Fibroblast of lung (primary cell): ENCODE measurements at regions not wholly inside any gene's neighbourhood (a gene's known extent, or its start where the extent isn't known, plus 50 kb on each side); places are given as distances from the start of the nearest gene placed in this dataset.

Source experiments
- DNase-seq, 2 donors: peaks; one replicate each; pipeline versions ENCODE4 v3.0.0 to v3.0.0-alpha.2; 2010; ENCODE audit warnings: low read depth in 2 of 2
- H2AFZ ChIP-seq: 2 replicates; pipeline ENCODE4 v1.5.1; 2012; ENCODE audit warnings: low read length, control low read depth, inconsistent platforms
- H3K27ac ChIP-seq: 2 replicates; pipeline ENCODE4 v1.5.1; 2011; ENCODE audit warnings: low read length, control low read depth; ENCODE audit not compliant: insufficient read depth
- H3K27me3 ChIP-seq: 2 replicates; pipeline ENCODE4 v1.5.1; 2011; ENCODE audit warnings: mild to moderate bottlenecking, low read length; ENCODE audit not compliant: control insufficient read depth, insufficient read depth
- H3K36me3 ChIP-seq: 2 replicates; pipeline ENCODE4 v1.5.1; 2011; ENCODE audit warnings: low read length; ENCODE audit not compliant: control insufficient read depth, insufficient read depth
- H3K4me1 ChIP-seq: 2 replicates; pipeline ENCODE4 v1.5.1; 2011; ENCODE audit warnings: low read length; ENCODE audit not compliant: control insufficient read depth, insufficient read depth; ENCODE audit errors: extremely low read depth
- H3K4me2 ChIP-seq: 2 replicates; pipeline ENCODE4 v1.5.1; 2011; ENCODE audit warnings: low read length, control low read depth; ENCODE audit not compliant: insufficient read depth; ENCODE audit errors: extremely low read depth
- H3K4me3 ChIP-seq, 4 experiments: fragments of 200-600 bp in 1 of 4; sonication (generic) in 1 of 4; replicated peaks in 1 of 4; 2 replicates each; pipeline ENCODE4 v1.5.1; 2011 to 2016; ENCODE audit warnings: low read length in 4 of 4, low read depth in 3 of 4, mild to moderate bottlenecking in 3 of 4, control low read depth in 2 of 4, inconsistent platforms in 1 of 4, mixed read lengths in 1 of 4; ENCODE audit not compliant: insufficient read depth in 1 of 4; ENCODE audit errors: control extremely low read depth in 1 of 4
- H3K79me2 ChIP-seq: 2 replicates; pipeline ENCODE4 v1.5.1; 2012; ENCODE audit warnings: mild to moderate bottlenecking, low read length, inconsistent platforms; ENCODE audit not compliant: control insufficient read depth, insufficient read depth
- H3K9ac ChIP-seq: 2 replicates; pipeline ENCODE4 v1.5.1; 2011; ENCODE audit warnings: mild to moderate bottlenecking, low read length, control low read depth; ENCODE audit not compliant: insufficient read depth
- H3K9me3 ChIP-seq: 2 replicates; pipeline ENCODE4 v1.5.1; 2012; ENCODE audit warnings: low read depth, low read length; ENCODE audit not compliant: control insufficient read depth, insufficient read depth
- H4K20me1 ChIP-seq: 2 replicates; pipeline ENCODE4 v1.5.1; 2011; ENCODE audit warnings: low read length; ENCODE audit not compliant: control insufficient read depth, insufficient read depth; ENCODE audit errors: extremely low read depth
- CTCF ChIP-seq, 2 donors: IDR thresholded peaks in 1 of 2; conservative IDR thresholded peaks in 1 of 2; 1 replicate in 1 of 2; 2 replicates in 1 of 2; pipeline ENCODE4 v1.5.1; 2011 to 2012; ENCODE audit warnings: low read length in 2 of 2, control low read depth in 1 of 2, inconsistent platforms in 1 of 2, low read depth in 1 of 2, mild to moderate bottlenecking in 1 of 2
- EZH2 ChIP-seq: IDR thresholded peaks from 2 replicates; pipeline ENCODE4 v1.5.1; 2012; ENCODE audit warnings: low read length, control low read depth, mild to moderate bottlenecking; ENCODE audit errors: missing control alignments

- no peak for DNase-seq
- Histone ChIP-seq H3K4me2 (no peak overlapping the region), H3K9ac (no peak overlapping the region), H3K27ac (no peak overlapping the region), H3K36me3 (no peaks in the 10 kb centered on the region), H3K79me2 (no peaks in the 10 kb centered on the region), H3K4me1 (no peaks in the 10 kb centered on the region), H2AFZ (no peak overlapping the region), H3K27me3 (no peaks in the 10 kb centered on the region), H3K4me3 (no peak overlapping the region), H3K9me3 (no peaks in the 10 kb centered on the region), H4K20me1 (no peaks in the 10 kb centered on the region)
- TF ChIP-seq CTCF (conservative IDR thresholded peaks at IDR 0.05 in 1 of 2, IDR thresholded peaks at IDR 0.05 in 1 of 2; ENCODE audit: low read depth in 1 of 2, low read length in 2 of 2) (no peak), EZH2 (no peak)
Measured at GRCh38 chr12:24278832-24279231, 329.4 kb upstream of the SOX5 start.

- H3K27ac ChIP-seq = no peak overlapping the region
- H3K79me2 ChIP-seq = no peaks in the 10 kb centered on the region
- no peaks in the 10 kb centered on the region for H3K36me3 ChIP-seq
- no peaks in the 10 kb centered on the region for H4K20me1 ChIP-seq
- no peaks in the 10 kb centered on the region for H3K4me1 ChIP-seq
- H3K27me3 ChIP-seq = no peaks in the 10 kb centered on the region
- no peak overlapping the region for H3K4me2 ChIP-seq
- no peak overlapping the region for H2AFZ ChIP-seq
- H3K4me3 ChIP-seq = no peak overlapping the region
- no peak for DNase-seq
- no peak overlapping the region for H3K9ac ChIP-seq
- no peak for TF ChIP-seq CTCF (conservative IDR thresholded peaks at IDR 0.05 in 1 of 2, IDR thresholded peaks at IDR 0.05 in 1 of 2; ENCODE audit: low read depth in 1 of 2, low read length in 2 of 2)
- no peak for TF ChIP-seq EZH2
- H3K9me3 ChIP-seq = no peaks in the 10 kb centered on the region
Measured at GRCh38 chr12:24270965-24271364, 321.5 kb upstream of the SOX5 start.

GRCh38 chr12:24270464-24270863 lies 321.0 kb upstream of the SOX5 start:
- Histone ChIP-seq H3K27me3 (no peaks in the 10 kb centered on the region), H3K4me1 (no peaks in the 10 kb centered on the region), H3K4me2 (no peak overlapping the region), H4K20me1 (no peaks in the 10 kb centered on the region), H3K9me3 (no peaks in the 10 kb centered on the region), H3K9ac (no peak overlapping the region), H3K79me2 (no peaks in the 10 kb centered on the region), H3K36me3 (no peaks in the 10 kb centered on the region), H3K27ac (no peak overlapping the region), H3K4me3 (no peak overlapping the region), H2AFZ (no peak overlapping the region)
- TF ChIP-seq EZH2 = no peak
- no peak for TF ChIP-seq CTCF (conservative IDR thresholded peaks at IDR 0.05 in 1 of 2, IDR thresholded peaks at IDR 0.05 in 1 of 2; ENCODE audit: low read depth in 1 of 2, low read length in 2 of 2)
- no peak for DNase-seq
